ENCODE measurements at regions not wholly inside any gene's neighbourhood (a gene's known extent, or its start where the extent isn't known, plus 50 kb on each side); places are given as distances from the start of the nearest gene placed in this dataset.
"Not testable (repeated sequence)": the region's sequence is repeated elsewhere in the genome, so short reads cannot be mapped to it uniquely, and the experiment has no call there.

DNA sequence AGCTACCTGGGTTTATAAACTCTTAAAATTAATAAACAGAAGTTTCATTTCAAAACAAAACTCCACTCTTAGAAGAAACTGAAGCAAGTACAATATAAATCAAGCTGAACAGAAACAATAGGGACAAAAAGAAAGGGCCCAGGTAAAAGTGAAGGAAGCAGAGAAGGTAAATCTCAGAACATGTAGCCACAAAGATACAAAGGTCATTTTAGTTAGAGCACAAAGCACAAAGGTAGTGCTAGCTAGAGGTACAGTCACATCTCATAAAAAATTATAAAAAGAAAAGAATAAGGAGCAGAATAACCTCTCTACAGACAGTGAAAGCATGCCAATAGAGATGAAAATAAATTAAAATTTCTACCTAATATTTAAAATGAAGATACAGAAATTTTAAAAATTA, 90.4 kb upstream of the C5orf63 start:
- no peaks in the 10 kb centered on the region for H3K36me3 ChIP-seq (ENCODE audit: insufficient read depth)
- no peak overlapping the region for H3K4me3 ChIP-seq (IDR thresholded peaks at IDR 0.05; ENCODE audit: insufficient read depth, low read depth, low read length)
- no peak overlapping the region for H3K9ac ChIP-seq
- no peaks in the 10 kb centered on the region for H3K79me2 ChIP-seq (ENCODE audit: insufficient read depth, low read depth)
- no peaks in the 10 kb centered on the region for H3K4me1 ChIP-seq (ENCODE audit: low read depth, poor library complexity, severe bottlenecking)
- H4K20me1 ChIP-seq (ENCODE audit: insufficient read depth) = no peaks in the 10 kb centered on the region
- no peak overlapping the region for H3K4me2 ChIP-seq
- no peaks in the 10 kb centered on the region for H3K27me3 ChIP-seq (ENCODE audit: insufficient read depth, low read depth)
- no peak overlapping the region for H2AFZ ChIP-seq (ENCODE audit: low read depth)
- TF ChIP-seq, protein P1, sequence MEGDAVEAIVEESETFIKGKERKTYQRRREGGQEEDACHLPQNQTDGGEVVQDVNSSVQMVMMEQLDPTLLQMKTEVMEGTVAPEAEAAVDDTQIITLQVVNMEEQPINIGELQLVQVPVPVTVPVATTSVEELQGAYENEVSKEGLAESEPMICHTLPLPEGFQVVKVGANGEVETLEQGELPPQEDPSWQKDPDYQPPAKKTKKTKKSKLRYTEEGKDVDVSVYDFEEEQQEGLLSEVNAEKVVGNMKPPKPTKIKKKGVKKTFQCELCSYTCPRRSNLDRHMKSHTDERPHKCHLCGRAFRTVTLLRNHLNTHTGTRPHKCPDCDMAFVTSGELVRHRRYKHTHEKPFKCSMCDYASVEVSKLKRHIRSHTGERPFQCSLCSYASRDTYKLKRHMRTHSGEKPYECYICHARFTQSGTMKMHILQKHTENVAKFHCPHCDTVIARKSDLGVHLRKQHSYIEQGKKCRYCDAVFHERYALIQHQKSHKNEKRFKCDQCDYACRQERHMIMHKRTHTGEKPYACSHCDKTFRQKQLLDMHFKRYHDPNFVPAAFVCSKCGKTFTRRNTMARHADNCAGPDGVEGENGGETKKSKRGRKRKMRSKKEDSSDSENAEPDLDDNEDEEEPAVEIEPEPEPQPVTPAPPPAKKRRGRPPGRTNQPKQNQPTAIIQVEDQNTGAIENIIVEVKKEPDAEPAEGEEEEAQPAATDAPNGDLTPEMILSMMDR (conservative IDR thresholded peaks at IDR 0.05; ENCODE audit: low read depth, low read length) = no peak
- H3K27ac ChIP-seq = no peak overlapping the region

DNA sequence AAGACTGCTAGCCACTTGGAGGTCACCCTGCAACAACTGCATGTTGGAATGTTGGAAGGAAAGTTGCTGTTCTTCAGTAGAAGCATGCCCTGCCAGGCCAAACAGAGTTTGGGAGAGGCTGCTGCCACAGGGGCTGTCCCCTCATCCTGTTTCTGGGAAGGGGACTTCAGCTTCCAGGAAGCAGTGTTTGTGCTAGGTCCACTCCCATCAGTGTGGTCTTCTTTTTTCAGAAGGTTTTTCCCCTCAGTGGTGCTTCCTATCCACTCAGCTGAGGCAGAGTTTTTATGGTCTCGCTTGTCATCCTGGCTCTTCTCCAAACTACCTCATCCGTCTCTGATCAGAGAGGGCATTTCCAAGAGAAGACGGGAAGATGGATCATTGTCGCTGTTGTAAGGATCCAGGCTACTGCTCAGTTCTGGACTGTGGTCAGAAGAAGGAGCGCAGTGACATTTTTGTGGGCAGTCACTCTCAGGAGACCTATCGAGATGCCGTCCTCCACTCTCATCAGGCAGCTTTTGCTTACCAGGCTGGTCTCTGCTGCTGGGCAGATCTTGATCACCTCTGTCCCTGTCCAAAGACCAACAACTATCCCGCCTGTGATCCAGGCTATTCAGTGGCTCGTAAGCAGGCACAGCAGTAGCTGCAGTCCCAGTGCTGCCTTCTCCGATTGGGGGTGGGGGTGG, 97.8 kb upstream of the C5orf63 start:
- no peaks in the 10 kb centered on the region for H4K20me1 ChIP-seq (ENCODE audit: insufficient read depth)
- no peaks in the 10 kb centered on the region for H3K4me1 ChIP-seq (ENCODE audit: low read depth, poor library complexity, severe bottlenecking)
- no peaks in the 10 kb centered on the region for H3K36me3 ChIP-seq (ENCODE audit: insufficient read depth)
- no peak overlapping the region for H2AFZ ChIP-seq (ENCODE audit: low read depth)
- H3K79me2 ChIP-seq (ENCODE audit: insufficient read depth, low read depth) = no peaks in the 10 kb centered on the region
- H3K9ac ChIP-seq = no peak overlapping the region
- no peak overlapping the region for H3K27ac ChIP-seq
- TF ChIP-seq, protein P1 (conservative IDR thresholded peaks at IDR 0.05; ENCODE audit: low read depth, low read length) = no peak
- H3K4me2 ChIP-seq = no peak overlapping the region
- no peaks in the 10 kb centered on the region for H3K27me3 ChIP-seq (ENCODE audit: insufficient read depth, low read depth)
- H3K4me3 ChIP-seq (IDR thresholded peaks at IDR 0.05; ENCODE audit: insufficient read depth, low read depth, low read length) = no peak overlapping the region

DNA sequence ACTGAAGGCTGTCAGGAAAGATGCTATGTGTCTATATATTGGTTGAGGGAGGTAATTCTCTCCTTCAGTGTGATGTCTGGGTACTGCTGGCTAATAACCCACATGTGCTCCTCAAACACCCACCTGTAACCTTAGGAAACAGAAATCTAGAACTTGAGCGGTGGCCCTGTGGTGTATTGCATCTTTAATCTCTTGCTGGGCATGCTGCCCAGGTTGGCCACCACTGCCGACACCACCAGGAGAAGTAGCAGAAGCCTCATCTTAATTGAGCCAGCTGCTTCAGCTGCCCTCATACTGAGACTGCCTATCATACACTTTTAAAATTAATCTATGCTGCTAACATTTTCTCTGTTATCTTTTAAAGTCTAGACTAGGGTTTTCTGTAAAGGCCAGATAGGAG, 103.5 kb upstream of the C5orf63 start:
- TF ChIP-seq, protein P1 (conservative IDR thresholded peaks at IDR 0.05; ENCODE audit: low read depth, low read length) = no peak
- Histone ChIP-seq H4K20me1 (ENCODE audit: insufficient read depth) (no peaks in the 10 kb centered on the region), H3K4me3 (IDR thresholded peaks at IDR 0.05; ENCODE audit: insufficient read depth, low read depth, low read length) (no peak overlapping the region), H2AFZ (ENCODE audit: low read depth) (no peak overlapping the region), H3K9ac (no peak overlapping the region), H3K27me3 (ENCODE audit: insufficient read depth, low read depth) (no peaks in the 10 kb centered on the region), H3K79me2 (ENCODE audit: insufficient read depth, low read depth) (no peaks in the 10 kb centered on the region), H3K27ac (no peak overlapping the region), H3K4me2 (no peak overlapping the region), H3K4me1 (ENCODE audit: low read depth, poor library complexity, severe bottlenecking) (peaks cover 3% of the 10 kb centered on the region), H3K36me3 (ENCODE audit: insufficient read depth) (no peaks in the 10 kb centered on the region)

DNA sequence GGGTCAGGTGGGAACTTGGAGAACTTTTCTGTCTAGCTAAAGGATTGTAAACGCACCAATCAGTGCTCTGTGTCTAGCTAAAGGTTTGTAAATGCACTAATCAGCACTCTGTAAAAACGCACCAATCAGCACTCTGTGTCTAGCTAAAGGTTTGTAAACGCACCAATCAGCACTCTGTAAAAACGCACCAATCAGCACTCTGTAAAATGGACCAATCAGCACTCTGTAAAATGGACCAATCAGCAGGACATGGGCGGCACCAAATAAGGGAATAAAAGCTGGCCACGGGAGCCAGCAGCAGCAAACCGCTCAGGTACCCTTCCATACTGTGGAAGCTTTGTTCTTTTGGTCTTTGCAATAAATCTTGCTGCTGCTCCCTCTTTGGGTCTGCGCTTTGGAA, 108.0 kb upstream of the MEGF10 start:
- H3K4me1 ChIP-seq (ENCODE audit: low read depth, poor library complexity, severe bottlenecking); H3K27ac ChIP-seq; H3K4me2 ChIP-seq; H3K79me2 ChIP-seq (ENCODE audit: insufficient read depth, low read depth); H3K4me3 ChIP-seq (IDR thresholded peaks at IDR 0.05; ENCODE audit: insufficient read depth, low read depth, low read length); H2AFZ ChIP-seq (ENCODE audit: low read depth); H3K9ac ChIP-seq; H3K36me3 ChIP-seq (ENCODE audit: insufficient read depth); H4K20me1 ChIP-seq (ENCODE audit: insufficient read depth); H3K27me3 ChIP-seq (ENCODE audit: insufficient read depth, low read depth): not testable (repeated sequence)

DNA sequence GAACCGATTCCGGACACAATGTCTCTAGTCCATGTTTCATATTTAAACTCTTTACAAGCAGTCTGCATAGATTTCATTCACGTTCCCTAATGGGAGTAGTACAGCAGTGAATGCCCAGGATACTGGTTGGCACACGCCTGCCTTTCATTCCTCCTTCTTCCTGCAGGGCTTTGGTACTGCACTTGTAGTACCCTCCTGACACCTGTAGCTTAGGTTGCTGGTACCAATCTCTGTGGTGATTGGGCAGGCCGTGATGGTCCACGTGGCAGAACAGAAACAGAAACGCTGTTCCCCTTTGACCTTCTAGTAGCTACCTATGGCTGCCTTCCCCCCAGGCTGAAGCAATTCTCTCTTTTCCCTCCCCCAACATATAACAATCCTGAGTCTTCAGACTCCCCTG, 107.3 kb upstream of the MEGF10 start:
- Histone ChIP-seq H2AFZ (ENCODE audit: low read depth) (no peak overlapping the region), H3K4me2 (no peak overlapping the region), H3K79me2 (ENCODE audit: insufficient read depth, low read depth) (no peaks in the 10 kb centered on the region), H4K20me1 (ENCODE audit: insufficient read depth) (no peaks in the 10 kb centered on the region), H3K36me3 (ENCODE audit: insufficient read depth) (no peaks in the 10 kb centered on the region), H3K27ac (no peak overlapping the region), H3K4me3 (IDR thresholded peaks at IDR 0.05; ENCODE audit: insufficient read depth, low read depth, low read length) (no peak overlapping the region), H3K9ac (no peak overlapping the region), H3K4me1 (ENCODE audit: low read depth, poor library complexity, severe bottlenecking) (peaks cover 3% of the 10 kb centered on the region), H3K27me3 (ENCODE audit: insufficient read depth, low read depth) (no peaks in the 10 kb centered on the region)
- TF ChIP-seq, protein P1 (conservative IDR thresholded peaks at IDR 0.05; ENCODE audit: low read depth, low read length) = no peak
